ENCODE measurements at regions not wholly inside any gene's neighbourhood (a gene's known extent, or its start where the extent isn't known, plus 50 kb on each side); places are given as distances from the start of the nearest gene placed in this dataset.
A peak's percentile ranks its signal among the peaks of the same experiment; 100 is the strongest.

DNA sequence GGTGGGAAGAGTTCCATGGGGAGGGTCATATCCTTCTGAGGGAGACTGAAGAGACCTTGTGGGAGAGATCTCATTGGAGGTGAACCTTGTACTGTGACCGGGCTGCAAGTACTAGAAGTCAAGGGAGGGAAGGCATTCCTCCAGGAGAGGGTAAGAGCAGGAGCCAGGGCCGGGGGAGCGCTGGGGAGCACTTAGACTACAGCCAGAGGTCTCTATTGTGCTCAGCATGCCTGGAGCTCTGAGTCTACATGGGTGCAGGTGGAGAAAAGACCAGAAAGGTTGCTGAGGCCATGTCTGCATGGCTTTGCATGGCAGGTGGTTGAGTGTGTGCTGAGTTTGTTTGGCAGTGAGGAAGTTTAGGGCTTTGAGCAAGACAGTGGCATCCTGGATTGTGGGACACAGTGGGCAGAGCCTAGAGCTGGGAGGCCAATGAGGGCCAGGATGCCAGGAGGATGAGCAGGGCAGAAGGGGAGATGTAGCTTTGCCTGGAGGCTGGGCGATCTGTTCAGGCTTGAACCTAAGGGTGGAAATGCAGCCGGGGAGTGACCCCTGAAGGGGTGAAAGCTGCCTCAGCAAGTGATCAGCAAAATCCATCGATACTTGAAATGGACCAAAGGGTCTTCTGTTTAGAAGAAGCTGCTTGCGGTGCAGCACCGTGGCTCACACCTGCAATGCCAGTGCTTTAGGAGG is 317.4 kb upstream of the TNRC6C start:
- H3K36me3 Mint-ChIP-seq: no peaks in the 10 kb centered on the region
- Histone ChIP-seq H3K27ac (ENCODE audit: low read depth, low read length) (no peak overlapping the region), H3K4me1 (ENCODE audit: control insufficient read depth in 2 of 2, insufficient read depth in 2 of 2, low read length in 2 of 2) (peaks cover 10 to 16% of the 10 kb centered on the region in 2 donors), H3K9me3 (ENCODE audit: control insufficient read depth in 2 of 3, low read length in 3 of 3) (no peaks in the 10 kb centered on the region), H3K4me3 (ENCODE audit: low read length) (no peak overlapping the region), H3K27me3 (ENCODE audit: control insufficient read depth in 2 of 2, insufficient read depth in 2 of 2, low read length in 2 of 2) (no peaks in the 10 kb centered on the region), H3K36me3 (ENCODE audit: control insufficient read depth in 2 of 3, insufficient read depth in 3 of 3, low read length in 3 of 3) (no peaks in the 10 kb centered on the region)
- DNase-seq (no peak), ATAC-seq (no peak)
- H3K9me3 Mint-ChIP-seq: no peaks in the 10 kb centered on the region
- H3K4me1 Mint-ChIP-seq: peaks cover 0 to 31% (median 17%) of the 10 kb centered on the region in 7 donors
- ChIA-PET CTCF (no interaction called here), POLR2A (no interaction called here)
- peak overlapping the region in 3 of 9 donors; percentile 1 to 79 (median 8) for H3K27ac Mint-ChIP-seq
- peaks cover 0 to 24% (median 0%) of the 10 kb centered on the region in 5 donors for H3K27me3 Mint-ChIP-seq
- intact Hi-C loops (cut with micrococcal nuclease): loop anchor here in 1 of 2 donors (10.0 kb wide), 1 partner anchor 96 kb away; no protein-coding TSS in a partner anchor
- H3K4me3 Mint-ChIP-seq: no peak overlapping the region

DNA sequence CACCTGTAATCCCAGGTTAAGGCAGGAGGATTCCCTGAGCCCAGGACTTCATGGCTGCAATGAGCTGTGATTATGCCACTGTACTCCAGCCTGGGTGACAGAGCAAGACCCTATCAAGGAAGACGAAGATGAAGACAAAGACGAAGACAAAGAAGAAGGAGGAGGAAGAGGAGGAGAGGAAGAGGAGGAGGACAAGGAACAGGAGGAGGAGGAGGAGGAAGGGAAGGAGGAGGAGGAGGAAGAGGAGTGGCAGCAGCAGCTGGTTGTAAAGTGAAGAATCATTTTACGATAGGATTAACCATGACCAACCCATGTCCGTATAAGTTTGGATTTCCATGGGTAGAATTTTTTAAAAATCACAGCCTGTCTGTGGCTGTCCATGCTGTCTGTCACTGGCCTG is 316.8 kb upstream of the TNRC6C start:
- H3K4me3 ChIP-seq (ENCODE audit: low read length): no peak overlapping the region
- Mint-ChIP-seq H3K36me3 (no peaks in the 10 kb centered on the region), H3K4me3 (no peak overlapping the region), H3K9me3 (no peaks in the 10 kb centered on the region), H3K27ac (no peak overlapping the region), H3K4me1 (peaks cover 0 to 36% (median 21%) of the 10 kb centered on the region in 7 donors), H3K27me3 (peaks cover 0 to 24% (median 0%) of the 10 kb centered on the region in 5 donors)
- H3K27me3 ChIP-seq (ENCODE audit: control insufficient read depth in 2 of 2, insufficient read depth in 2 of 2, low read length in 2 of 2): no peaks in the 10 kb centered on the region
- H3K27ac ChIP-seq (ENCODE audit: low read depth, low read length): no peak overlapping the region
- H3K4me1 ChIP-seq (ENCODE audit: control insufficient read depth in 2 of 2, insufficient read depth in 2 of 2, low read length in 2 of 2): peaks cover 13 to 21% of the 10 kb centered on the region in 2 donors
- no peaks in the 10 kb centered on the region for H3K36me3 ChIP-seq (ENCODE audit: control insufficient read depth in 2 of 3, insufficient read depth in 3 of 3, low read length in 3 of 3)
- DNase-seq: no peak
- ChIA-PET POLR2A (no interaction called here), CTCF (no interaction called here)
- intact Hi-C loops (cut with micrococcal nuclease): loop anchor here in 1 of 2 donors (10.0 kb wide), 1 partner anchor 97 kb away; no protein-coding TSS in a partner anchor
- no peak for ATAC-seq
- no peaks in the 10 kb centered on the region for H3K9me3 ChIP-seq (ENCODE audit: control insufficient read depth in 2 of 3, low read length in 3 of 3)

DNA sequence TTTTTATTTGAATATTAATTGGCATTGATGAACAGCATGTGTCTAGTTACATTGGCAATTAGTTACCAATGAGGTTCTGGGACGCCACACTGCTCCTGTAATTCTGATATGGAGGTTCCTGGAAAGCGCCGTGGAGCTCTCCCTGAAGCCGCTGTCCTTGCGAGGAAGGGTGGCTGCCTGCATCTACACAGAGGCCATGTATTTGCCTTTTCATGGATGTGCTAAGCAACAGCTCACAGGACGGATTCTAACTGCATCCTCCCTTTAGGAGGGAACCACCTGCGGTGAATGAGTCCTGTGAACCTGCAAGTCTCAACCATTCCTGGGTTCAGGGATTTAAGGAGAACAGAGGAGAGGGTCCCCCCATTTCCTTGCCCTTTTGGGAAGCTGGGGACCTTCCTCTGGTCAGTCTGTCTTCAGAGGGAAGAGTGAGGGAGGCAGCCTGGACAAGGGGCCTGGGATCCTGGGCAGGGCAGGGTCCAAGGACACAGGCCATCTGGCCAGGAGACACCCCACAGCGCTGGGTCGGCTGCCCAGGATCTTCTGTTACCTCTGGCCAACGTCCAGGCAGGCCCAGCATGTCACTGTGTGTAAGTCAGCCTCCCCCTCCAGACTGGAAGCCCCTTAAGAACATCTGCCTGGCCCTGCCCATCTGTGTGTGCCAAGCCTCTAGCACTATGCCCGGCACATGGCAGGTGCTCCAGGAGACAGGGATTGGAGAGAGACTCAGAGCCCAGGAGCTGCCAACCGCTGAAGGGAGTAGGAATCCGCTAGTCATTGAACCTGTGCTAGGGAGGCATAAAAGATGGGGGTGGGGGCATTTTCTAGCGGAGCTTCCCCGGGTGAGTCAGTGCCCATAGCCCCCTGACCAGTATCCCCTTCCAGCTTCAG is 314.1 kb upstream of the TNRC6C start:
- peaks cover 0 to 18% (median 0%) of the 10 kb centered on the region in 5 donors for H3K27me3 Mint-ChIP-seq
- H3K9me3 ChIP-seq (ENCODE audit: control insufficient read depth in 2 of 3, low read length in 3 of 3): no peaks in the 10 kb centered on the region

DNA sequence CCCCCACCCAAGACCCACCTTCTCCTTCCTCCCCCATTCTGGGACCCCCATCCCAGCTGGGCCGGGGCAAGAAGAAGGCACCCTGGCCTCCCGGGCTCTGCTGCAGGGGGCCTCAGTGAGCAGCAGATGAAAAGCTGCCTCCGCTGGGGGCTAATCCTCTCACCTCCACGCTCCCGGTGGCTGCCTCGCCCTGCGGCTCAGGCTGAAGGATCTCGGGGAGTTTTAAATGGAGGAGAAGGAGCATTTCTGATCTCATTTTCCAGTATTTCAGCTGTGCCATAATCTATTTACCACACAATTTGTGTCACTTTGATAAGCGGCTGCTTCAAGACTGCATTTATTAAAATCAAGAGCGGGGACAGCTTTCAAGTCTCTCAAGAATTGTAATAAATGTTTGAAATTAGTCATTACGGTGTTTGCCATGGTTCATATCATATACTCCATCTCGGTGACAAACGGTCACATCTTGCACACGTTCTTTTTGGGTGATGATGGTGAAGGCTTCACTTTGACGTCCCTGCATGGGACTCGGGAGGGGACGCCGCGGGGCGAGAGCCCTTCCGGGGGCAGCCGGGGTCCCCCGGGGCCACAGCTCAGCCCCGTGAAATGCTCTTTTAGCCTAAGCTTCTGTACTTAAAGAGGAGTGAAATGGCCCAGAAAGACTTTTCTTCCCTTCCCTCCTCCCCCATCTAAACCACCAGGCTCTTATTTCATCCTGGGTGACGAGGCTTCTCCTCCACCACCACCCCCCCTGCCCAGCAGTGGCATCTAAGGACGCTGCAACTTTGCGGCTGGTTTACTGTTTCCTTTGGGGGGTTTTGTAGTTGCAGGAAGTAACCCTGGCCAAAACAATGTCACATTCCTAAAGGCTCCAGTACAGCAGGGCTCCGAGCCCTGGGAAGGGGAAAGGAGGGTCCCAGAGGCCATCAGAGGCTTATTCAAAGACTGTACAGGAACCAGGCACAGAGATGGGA is 313.1 kb upstream of the TNRC6C start:
- DNase-seq (peak in 8 of 9 donors; percentile 45 to 74 (median 64)), ATAC-seq (peak; percentile 84)
- H3K4me1 Mint-ChIP-seq: peaks cover 0 to 39% (median 31%) of the 10 kb centered on the region in 7 donors
- peak overlapping the region; percentile 84 to 94 (median 90) for H3K27ac Mint-ChIP-seq
- Histone ChIP-seq H3K4me1 (ENCODE audit: control insufficient read depth in 2 of 2, insufficient read depth in 2 of 2, low read length in 2 of 2) (peaks cover 13 to 21% of the 10 kb centered on the region in 2 donors), H3K9me3 (ENCODE audit: control insufficient read depth in 2 of 3, low read length in 3 of 3) (no peaks in the 10 kb centered on the region), H3K27ac (ENCODE audit: low read depth, low read length) (peak overlapping the region; percentile 55), H3K36me3 (ENCODE audit: control insufficient read depth in 2 of 3, insufficient read depth in 3 of 3, low read length in 3 of 3) (no peaks in the 10 kb centered on the region), H3K4me3 (ENCODE audit: low read length) (peak overlapping the region; percentile 34), H3K27me3 (ENCODE audit: control insufficient read depth in 2 of 2, insufficient read depth in 2 of 2, low read length in 2 of 2) (no peaks in the 10 kb centered on the region)
- H3K36me3 Mint-ChIP-seq: peaks cover 0 to 3% (median 0%) of the 10 kb centered on the region in 5 donors
- intact Hi-C loops (cut with micrococcal nuclease): loop anchor here (1.0 to 10.0 kb wide), 9 partner anchors 21 to 369 kb away; no protein-coding TSS in a partner anchor
- H3K4me3 Mint-ChIP-seq: peak overlapping the region; percentile 63 to 81 (median 74)
- ChIA-PET CTCF (interaction anchor here (0.9 kb wide), 1 partner anchor 10 kb away, joined by 3 read pairs; no protein-coding TSS in a partner anchor), POLR2A (interaction anchor here (0.6 to 3.0 kb wide), 6 partner anchors 17 to 314 kb away, joined by 3 to 17 read pairs (median 6); partner anchors contain the start of gene TNRC6C)
- H3K27me3 Mint-ChIP-seq: peaks cover 0 to 12% (median 0%) of the 10 kb centered on the region in 5 donors
- peaks cover 0 to 4% (median 0%) of the 10 kb centered on the region in 11 donors for H3K9me3 Mint-ChIP-seq

More for the DNA sequence above, 314.1 kb upstream of the TNRC6C start:
- Histone ChIP-seq H3K4me3 (ENCODE audit: low read length) (no peak overlapping the region), H3K36me3 (ENCODE audit: control insufficient read depth in 2 of 3, insufficient read depth in 3 of 3, low read length in 3 of 3) (no peaks in the 10 kb centered on the region), H3K27me3 (ENCODE audit: control insufficient read depth in 2 of 2, insufficient read depth in 2 of 2, low read length in 2 of 2) (no peaks in the 10 kb centered on the region), H3K4me1 (ENCODE audit: control insufficient read depth in 2 of 2, insufficient read depth in 2 of 2, low read length in 2 of 2) (peaks cover 13 to 21% of the 10 kb centered on the region in 2 donors), H3K27ac (ENCODE audit: low read depth, low read length) (no peak overlapping the region)
- Mint-ChIP-seq H3K27ac (peak overlapping the region in 6 of 9 donors; percentile 20 to 92 (median 40)), H3K9me3 (peaks cover 0 to 4% (median 0%) of the 10 kb centered on the region in 11 donors), H3K36me3 (peaks cover 0 to 3% (median 0%) of the 10 kb centered on the region in 5 donors), H3K4me1 (peaks cover 0 to 42% (median 28%) of the 10 kb centered on the region in 7 donors), H3K4me3 (peak overlapping the region in 4 of 10 donors; percentile 25 to 81 (median 51))
- DNase-seq (no peak), ATAC-seq (no peak)
- POLR2A ChIA-PET: interaction anchor here (0.6 to 3.0 kb wide), 3 partner anchors 22 to 314 kb away, joined by 3 to 17 read pairs (median 7); partner anchors contain the start of gene TNRC6C
- CTCF ChIA-PET: interaction anchor here (0.9 kb wide), 1 partner anchor 11 kb away, joined by 3 read pairs; no protein-coding TSS in a partner anchor
- intact Hi-C loops (cut with micrococcal nuclease): loop anchor here (1.0 to 10.0 kb wide), 9 partner anchors 22 to 370 kb away; no protein-coding TSS in a partner anchor

DNA sequence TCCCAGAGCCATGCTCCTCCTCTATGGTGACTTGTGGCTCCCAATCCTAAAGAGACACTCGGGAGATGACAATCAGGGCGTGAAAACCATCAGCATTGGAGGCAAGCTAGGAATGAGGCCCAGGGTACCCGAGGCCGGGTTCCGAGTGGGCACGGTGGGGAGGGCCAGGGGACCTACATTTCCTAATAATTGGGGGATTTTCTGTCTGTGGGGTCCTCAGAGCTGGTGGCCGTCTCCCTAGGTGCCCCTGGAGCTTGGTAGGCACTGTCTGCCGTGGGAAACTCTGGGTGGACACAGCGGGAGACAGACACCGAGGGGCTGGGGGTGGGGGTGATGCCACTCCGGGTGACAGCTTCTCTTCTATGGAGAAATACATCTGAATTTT is 312.5 kb upstream of the TNRC6C start:
- peak overlapping the region; percentile 34 for H3K4me3 ChIP-seq (ENCODE audit: low read length)
- POLR2A ChIA-PET: interaction anchor here (0.7 to 3.0 kb wide), 6 partner anchors 16 to 315 kb away, joined by 3 to 17 read pairs (median 5); partner anchors contain the start of gene TNRC6C
- peaks cover 0 to 4% (median 0%) of the 10 kb centered on the region in 11 donors for H3K9me3 Mint-ChIP-seq

More for the DNA sequence above, 312.5 kb upstream of the TNRC6C start:
- Mint-ChIP-seq H3K4me3 (peak overlapping the region; percentile 58 to 81 (median 71)), H3K27me3 (peaks cover 0 to 5% (median 0%) of the 10 kb centered on the region in 5 donors), H3K27ac (peak overlapping the region; percentile 84 to 94 (median 90)), H3K36me3 (peaks cover 0 to 3% (median 0%) of the 10 kb centered on the region in 5 donors), H3K4me1 (peaks cover 0 to 36% (median 31%) of the 10 kb centered on the region in 7 donors)
- no peaks in the 10 kb centered on the region for H3K9me3 ChIP-seq (ENCODE audit: control insufficient read depth in 2 of 3, low read length in 3 of 3)
- intact Hi-C loops (cut with micrococcal nuclease): loop anchor here (5.0 to 10.0 kb wide), 3 partner anchors 34 to 104 kb away; no protein-coding TSS in a partner anchor
- H3K27me3 ChIP-seq (ENCODE audit: control insufficient read depth in 2 of 2, insufficient read depth in 2 of 2, low read length in 2 of 2): no peaks in the 10 kb centered on the region
- CTCF ChIA-PET: no interaction called here
- peaks cover 13 to 21% of the 10 kb centered on the region in 2 donors for H3K4me1 ChIP-seq (ENCODE audit: control insufficient read depth in 2 of 2, insufficient read depth in 2 of 2, low read length in 2 of 2)
- no peak for DNase-seq
- peak overlapping the region; percentile 55 for H3K27ac ChIP-seq (ENCODE audit: low read depth, low read length)
- ATAC-seq: no peak
- H3K36me3 ChIP-seq (ENCODE audit: control insufficient read depth in 2 of 3, insufficient read depth in 3 of 3, low read length in 3 of 3): no peaks in the 10 kb centered on the region
